ENCODE measurements at regions not wholly inside any gene's neighbourhood (a gene's known extent, or its start where the extent isn't known, plus 50 kb on each side); places are given as distances from the start of the nearest gene placed in this dataset.

GRCh38 chr17:34107019-34107418 lies 148.1 kb upstream of the CCL2 start:
- TF ChIP-seq RAD21 (IDR thresholded peaks at IDR 0.05; ENCODE audit: low read depth) (no peak), CREB1 (IDR thresholded peaks at IDR 0.05; ENCODE audit: low read depth) (no peak), EP300 (IDR thresholded peaks at IDR 0.05; ENCODE audit: borderline replicate concordance) (no peak), ZBTB7A (IDR thresholded peaks at IDR 0.05; ENCODE audit: low read depth) (no peak), TCF12 (IDR thresholded peaks at IDR 0.05; ENCODE audit: low read depth) (no peak), TEAD4 (IDR thresholded peaks at IDR 0.05) (no peak), FOXM1 (IDR thresholded peaks at IDR 0.05; ENCODE audit: borderline replicate concordance, low read depth) (no peak), TAF1 (IDR thresholded peaks at IDR 0.05; ENCODE audit: low read depth) (no peak), CEBPB (IDR thresholded peaks at IDR 0.05) (no peak), MAX (IDR thresholded peaks at IDR 0.05) (no peak), NFIC (IDR thresholded peaks at IDR 0.05) (no peak), USF1 (IDR thresholded peaks at IDR 0.05) (no peak), EGR1 (IDR thresholded peaks at IDR 0.05) (no peak), YY1 (IDR thresholded peaks at IDR 0.05; ENCODE audit: low read depth) (no peak), REST (IDR thresholded peaks at IDR 0.05; ENCODE audit: low read depth) (no peak)

GRCh38 chr17:34110315-34110714 lies 144.8 kb upstream of the CCL2 start:
- TF ChIP-seq EGR1 (IDR thresholded peaks at IDR 0.05) (no peak), FOXM1 (IDR thresholded peaks at IDR 0.05; ENCODE audit: borderline replicate concordance, low read depth) (no peak)

GRCh38 chr17:34113089-34113488 lies 142.0 kb upstream of the CCL2 start:
- no peak for TF ChIP-seq TAF1 (IDR thresholded peaks at IDR 0.05; ENCODE audit: low read depth)
- TF ChIP-seq MAX (IDR thresholded peaks at IDR 0.05): no peak
- no peak for TF ChIP-seq TCF12 (IDR thresholded peaks at IDR 0.05; ENCODE audit: low read depth)
- no peak for TF ChIP-seq FOXM1 (IDR thresholded peaks at IDR 0.05; ENCODE audit: borderline replicate concordance, low read depth)
- TF ChIP-seq CEBPB (IDR thresholded peaks at IDR 0.05): no peak
- TF ChIP-seq REST (IDR thresholded peaks at IDR 0.05; ENCODE audit: low read depth): no peak
- TF ChIP-seq TEAD4 (IDR thresholded peaks at IDR 0.05): no peak
- no peak for TF ChIP-seq CREB1 (IDR thresholded peaks at IDR 0.05; ENCODE audit: low read depth)
- no peak for TF ChIP-seq USF1 (IDR thresholded peaks at IDR 0.05)
- no peak for TF ChIP-seq ZBTB7A (IDR thresholded peaks at IDR 0.05; ENCODE audit: low read depth)
- no peak for TF ChIP-seq EGR1 (IDR thresholded peaks at IDR 0.05)
- no peak for TF ChIP-seq NFIC (IDR thresholded peaks at IDR 0.05)

- no peak for TF ChIP-seq TCF12 (IDR thresholded peaks at IDR 0.05; ENCODE audit: low read depth)
- TF ChIP-seq EP300 (IDR thresholded peaks at IDR 0.05; ENCODE audit: borderline replicate concordance): no peak
- no peak for TF ChIP-seq ZBTB7A (IDR thresholded peaks at IDR 0.05; ENCODE audit: low read depth)
- no peak for TF ChIP-seq CREB1 (IDR thresholded peaks at IDR 0.05; ENCODE audit: low read depth)
- TF ChIP-seq REST (IDR thresholded peaks at IDR 0.05; ENCODE audit: low read depth): no peak
- TF ChIP-seq TAF1 (IDR thresholded peaks at IDR 0.05; ENCODE audit: low read depth): no peak
- TF ChIP-seq EGR1 (IDR thresholded peaks at IDR 0.05): no peak
- TF ChIP-seq CEBPB (IDR thresholded peaks at IDR 0.05): no peak
- no peak for TF ChIP-seq TEAD4 (IDR thresholded peaks at IDR 0.05)
Measured at GRCh38 chr17:34114174-34114573, 140.9 kb upstream of the CCL2 start.

GRCh38 chr17:34116306-34116705 lies 138.8 kb upstream of the CCL2 start:
- TF ChIP-seq MAX (IDR thresholded peaks at IDR 0.05) (no peak), FOXM1 (IDR thresholded peaks at IDR 0.05; ENCODE audit: borderline replicate concordance, low read depth) (no peak), TAF1 (IDR thresholded peaks at IDR 0.05; ENCODE audit: low read depth) (no peak), TEAD4 (IDR thresholded peaks at IDR 0.05) (no peak), RAD21 (IDR thresholded peaks at IDR 0.05; ENCODE audit: low read depth) (no peak)

All from Ishikawa (cell line).